Mesenchymal stem cell (in vitro differentiated cells and primary cell): ENCODE measurements at regions not wholly inside any gene's neighbourhood (a gene's known extent, or its start where the extent isn't known, plus 50 kb on each side); places are given as distances from the start of the nearest gene placed in this dataset.

ENCODE experiments used
- DNase-seq: peaks from one replicate; pipeline ENCODE4 v3.0.0-alpha.2; 2013
- H2AFZ ChIP-seq: one replicate; pipeline ENCODE4 v1.6.1; 2013; ENCODE audit warnings: low read depth, mild to moderate bottlenecking, control low read depth, inconsistent platforms, low read length, moderate library complexity
- H2AK5ac ChIP-seq: 2 replicates; pipeline ENCODE4 v1.6.1; 2013; ENCODE audit warnings: low read length, moderate library complexity, mild to moderate bottlenecking, inconsistent platforms; ENCODE audit not compliant: severe bottlenecking
- H2BK120ac ChIP-seq: one replicate; pipeline ENCODE4 v1.6.1; 2013; ENCODE audit warnings: low read depth, mild to moderate bottlenecking, inconsistent platforms, low read length, moderate library complexity
- H2BK12ac ChIP-seq, 2 experiments: one replicate each; pipeline ENCODE4 v1.6.1; 2013; ENCODE audit warnings: inconsistent platforms in 2 of 2, low read length in 2 of 2, mild to moderate bottlenecking in 2 of 2, moderate library complexity in 2 of 2, control low read depth in 1 of 2
- H2BK15ac ChIP-seq: one replicate; pipeline ENCODE4 v1.6.1; 2013; ENCODE audit warnings: mild to moderate bottlenecking, low read depth, inconsistent platforms; ENCODE audit not compliant: poor library complexity, severe bottlenecking
- H2BK5ac ChIP-seq: 2 replicates; pipeline ENCODE4 v1.6.1; 2013; ENCODE audit warnings: low read depth, mild to moderate bottlenecking, low read length, control low read depth, inconsistent platforms; ENCODE audit not compliant: poor library complexity, severe bottlenecking
- H3K14ac ChIP-seq, 2 experiments: one replicate each; pipeline ENCODE4 v1.6.1; 2013; ENCODE audit warnings: inconsistent platforms in 2 of 2, low read length in 2 of 2, control low read depth in 1 of 2, mild to moderate bottlenecking in 1 of 2, moderate library complexity in 1 of 2
- H3K18ac ChIP-seq, 2 experiments: one replicate each; pipeline ENCODE4 v1.6.1; 2013; ENCODE audit warnings: inconsistent platforms in 2 of 2, low read length in 2 of 2, control low read depth in 1 of 2, low read depth in 1 of 2, mild to moderate bottlenecking in 1 of 2
- H3K23ac ChIP-seq, 2 experiments: one replicate each; pipeline ENCODE4 v1.6.1; 2013; ENCODE audit warnings: inconsistent platforms in 2 of 2, low read length in 2 of 2, mild to moderate bottlenecking in 2 of 2, moderate library complexity in 2 of 2, control low read depth in 1 of 2
- H3K27ac ChIP-seq: 2 replicates; pipeline ENCODE4 v1.5.1; 2013; ENCODE audit warnings: mild to moderate bottlenecking, moderate library complexity, low read length, control low read depth, inconsistent platforms; ENCODE audit not compliant: poor library complexity, severe bottlenecking
- H3K27me3 ChIP-seq, 2 experiments: 2 replicates each; pipeline versions ENCODE4 v1.6.1 to v1.7.0; 2013; ENCODE audit warnings: low read length in 2 of 2, mild to moderate bottlenecking in 2 of 2, moderate library complexity in 2 of 2, control low read depth in 1 of 2, inconsistent platforms in 1 of 2; ENCODE audit not compliant: control insufficient read depth in 1 of 2, insufficient read depth in 1 of 2
- H3K36me3 ChIP-seq, 2 experiments: 2 replicates each; pipeline versions ENCODE4 v1.6.1 to v1.7.0; 2013; ENCODE audit warnings: low read length in 2 of 2, control low read depth in 1 of 2, inconsistent platforms in 1 of 2, low read depth in 1 of 2, mild to moderate bottlenecking in 1 of 2; ENCODE audit not compliant: insufficient read depth in 2 of 2, control insufficient read depth in 1 of 2
- H3K4ac ChIP-seq, 2 experiments: one replicate each; pipeline ENCODE4 v1.6.1; 2013; ENCODE audit warnings: inconsistent platforms in 2 of 2, low read length in 2 of 2, mild to moderate bottlenecking in 2 of 2, moderate library complexity in 2 of 2, control low read depth in 1 of 2, low read depth in 1 of 2
- H3K4me1 ChIP-seq: 2 replicates; pipeline ENCODE4 v1.6.1; 2013; ENCODE audit warnings: low read depth, low read length, control low read depth; ENCODE audit not compliant: control insufficient read depth, insufficient read depth
- H3K4me2 ChIP-seq: 2 replicates; pipeline ENCODE4 v1.6.1; 2013; ENCODE audit warnings: low read length, mild to moderate bottlenecking, inconsistent platforms; ENCODE audit not compliant: poor library complexity, severe bottlenecking
- H3K4me3 ChIP-seq, 2 experiments: 2 replicates each; pipeline versions ENCODE4 v1.5.1 to v1.7.0; 2013; ENCODE audit warnings: low read length in 2 of 2, mild to moderate bottlenecking in 2 of 2, control low read depth in 1 of 2, low read depth in 1 of 2; ENCODE audit not compliant: insufficient read depth in 1 of 2
- H3K79me1 ChIP-seq: replicated peaks from 2 replicates; pipeline ENCODE4 v1.6.1; 2013; ENCODE audit warnings: mild to moderate bottlenecking, control low read depth, low read length, inconsistent platforms; ENCODE audit not compliant: poor library complexity, severe bottlenecking
- H3K9ac ChIP-seq: 2 replicates; pipeline ENCODE4 v1.7.0; 2013; ENCODE audit warnings: mild to moderate bottlenecking, low read length, moderate library complexity
- H3K9me3 ChIP-seq: 2 replicates; pipeline ENCODE4 v1.7.0; 2013; ENCODE audit warnings: mild to moderate bottlenecking, low read length; ENCODE audit not compliant: control insufficient read depth
- H4K8ac ChIP-seq: one replicate; pipeline ENCODE4 v1.6.1; 2013; ENCODE audit warnings: inconsistent platforms, mild to moderate bottlenecking, low read length, moderate library complexity
- H4K91ac ChIP-seq: one replicate; pipeline ENCODE4 v1.6.1; 2013; ENCODE audit warnings: mild to moderate bottlenecking, low read length, inconsistent platforms
- WGBS: methylation state at CpG from one replicate; pipeline ENCODE4 v1.1.7; 2013; ENCODE audit warnings: mixed read lengths; 5-methylcytosine and 5-hydroxymethylcytosine counted together

GRCh38 chr4:29636961-29637360 is 1083.2 kb upstream of the PCDH7 start:
- no peaks in the 10 kb centered on the region for H3K27me3 ChIP-seq
- no peak overlapping the region for H2BK120ac ChIP-seq
- no peak overlapping the region for H3K4ac ChIP-seq
- no peaks in the 10 kb centered on the region for H3K79me1 ChIP-seq
- H3K4me2 ChIP-seq = no peak overlapping the region
- H3K36me3 ChIP-seq = no peaks in the 10 kb centered on the region
- H3K23ac ChIP-seq = no peak overlapping the region
- no peak overlapping the region for H2AK5ac ChIP-seq
- no peaks in the 10 kb centered on the region for H3K4me1 ChIP-seq
- no peak overlapping the region for H2AFZ ChIP-seq
- WGBS = 98% methylated on average over 2 of the region's 3 CpGs
- H3K9me3 ChIP-seq = no peaks in the 10 kb centered on the region
- no peak overlapping the region for H2BK15ac ChIP-seq
- DNase-seq = no peak
- H3K9ac ChIP-seq = no peak overlapping the region
- H2BK5ac ChIP-seq = no peak overlapping the region
- H4K8ac ChIP-seq = no peak overlapping the region
- H4K91ac ChIP-seq = no peak overlapping the region
- H3K14ac ChIP-seq = no peak overlapping the region
- H3K4me3 ChIP-seq = no peak overlapping the region
- no peak overlapping the region for H2BK12ac ChIP-seq
- H3K27ac ChIP-seq = no peak overlapping the region
- no peak overlapping the region for H3K18ac ChIP-seq

- Histone ChIP-seq H3K4me2 (no peak overlapping the region), H2AFZ (no peak overlapping the region)
- WGBS = 76% methylated on average over 5 of the region's 6 CpGs
These were observed 1066.9 kb upstream of the PCDH7 start for GRCh38 chr4:29653221-29653620.

GRCh38 chr4:29680644-29681043 is 1039.5 kb upstream of the PCDH7 start:
- no peak overlapping the region for H3K4me2 ChIP-seq
- no peak overlapping the region for H2BK15ac ChIP-seq
- H3K4me3 ChIP-seq = no peak overlapping the region
- H4K91ac ChIP-seq = no peak overlapping the region
- no peak for DNase-seq
- no CpG with 5 or more reads among the region's 1 CpG for WGBS
- no peak overlapping the region for H2BK12ac ChIP-seq
- no peak overlapping the region for H2AFZ ChIP-seq
- H3K9me3 ChIP-seq = peaks cover 4% of the 10 kb centered on the region
- H3K27me3 ChIP-seq = no peaks in the 10 kb centered on the region
- H3K4me1 ChIP-seq = no peaks in the 10 kb centered on the region
- H3K36me3 ChIP-seq = no peaks in the 10 kb centered on the region
- H2BK5ac ChIP-seq = no peak overlapping the region
- H3K23ac ChIP-seq = no peak overlapping the region
- H3K9ac ChIP-seq = no peak overlapping the region
- no peak overlapping the region for H3K27ac ChIP-seq
- H2AK5ac ChIP-seq = no peak overlapping the region
- H3K79me1 ChIP-seq = no peaks in the 10 kb centered on the region
- no peak overlapping the region for H2BK120ac ChIP-seq
- H4K8ac ChIP-seq = no peak overlapping the region
- H3K18ac ChIP-seq = no peak overlapping the region
- no peak overlapping the region for H3K14ac ChIP-seq
- H3K4ac ChIP-seq = no peak overlapping the region

More at GRCh38 chr4:29653221-29653620, 1066.9 kb upstream of the PCDH7 start:
- Histone ChIP-seq H2BK5ac (no peak overlapping the region), H4K8ac (no peak overlapping the region), H4K91ac (no peak overlapping the region), H3K23ac (no peak overlapping the region), H3K9me3 (no peaks in the 10 kb centered on the region), H2AK5ac (no peak overlapping the region), H2BK12ac (no peak overlapping the region), H2BK120ac (no peak overlapping the region), H3K36me3 (no peaks in the 10 kb centered on the region), H3K4me1 (no peaks in the 10 kb centered on the region), H3K9ac (no peak overlapping the region), H3K18ac (no peak overlapping the region), H3K27me3 (no peaks in the 10 kb centered on the region), H3K27ac (no peak overlapping the region), H3K4ac (no peak overlapping the region), H3K4me3 (no peak overlapping the region), H3K79me1 (no peaks in the 10 kb centered on the region), H2BK15ac (no peak overlapping the region), H3K14ac (no peak overlapping the region)
- DNase-seq = no peak

GRCh38 chr4:29704059-29704458 is 1016.1 kb upstream of the PCDH7 start:
- Histone ChIP-seq H4K91ac (no peak overlapping the region), H3K4me2 (no peak overlapping the region)

More at GRCh38 chr4:29704059-29704458, 1016.1 kb upstream of the PCDH7 start:
- H3K79me1 ChIP-seq = no peaks in the 10 kb centered on the region
- H2AK5ac ChIP-seq = no peak overlapping the region
- WGBS = no CpG with 5 or more reads among the region's 2 CpGs
- no peak overlapping the region for H2BK5ac ChIP-seq
- H3K4ac ChIP-seq = no peak overlapping the region
- H2BK15ac ChIP-seq = no peak overlapping the region
- no peak overlapping the region for H3K27ac ChIP-seq
- H2BK120ac ChIP-seq = no peak overlapping the region
- H3K4me3 ChIP-seq = no peak overlapping the region
- no peak overlapping the region for H3K9ac ChIP-seq
- peaks cover 15% of the 10 kb centered on the region for H3K9me3 ChIP-seq
- H2AFZ ChIP-seq = no peak overlapping the region
- H3K4me1 ChIP-seq = no peaks in the 10 kb centered on the region
- no peak overlapping the region for H4K8ac ChIP-seq
- H3K36me3 ChIP-seq = no peaks in the 10 kb centered on the region
- H3K23ac ChIP-seq = no peak overlapping the region
- H3K18ac ChIP-seq = no peak overlapping the region
- no peak for DNase-seq
- H3K14ac ChIP-seq = no peak overlapping the region
- no peaks in the 10 kb centered on the region for H3K27me3 ChIP-seq
- H2BK12ac ChIP-seq = no peak overlapping the region
